H9 (cell line): ENCODE measurements at regions not wholly inside any gene's neighbourhood (a gene's known extent, or its start where the extent isn't known, plus 50 kb on each side); places are given as distances from the start of the nearest gene placed in this dataset.

ENCODE experiments used
- DNase-seq: peaks from one replicate; pipeline ENCODE4 v3.0.0-alpha.2; 2017
- H2AFZ ChIP-seq: one replicate; pipeline ENCODE4 v1.6.1; 2013; ENCODE audit warnings: mild to moderate bottlenecking, low read length, control low read depth, moderate library complexity
- H2AK5ac ChIP-seq: 2 replicates; pipeline ENCODE4 v1.6.1; 2013; ENCODE audit warnings: low read length, control low read depth, mixed read lengths; ENCODE audit not compliant: insufficient read length
- H2BK120ac ChIP-seq: one replicate; pipeline ENCODE4 v1.6.1; 2013; ENCODE audit warnings: low read depth, mild to moderate bottlenecking, low read length, control low read depth, inconsistent platforms; ENCODE audit not compliant: poor library complexity, severe bottlenecking
- H2BK12ac ChIP-seq: 2 replicates; pipeline ENCODE4 v1.6.1; 2013; ENCODE audit warnings: low read length, control low read depth, mixed read lengths, low read depth; ENCODE audit not compliant: insufficient read length
- H2BK15ac ChIP-seq: 2 replicates; pipeline ENCODE4 v1.6.1; 2013; ENCODE audit warnings: low read depth, low read length, control low read depth
- H2BK20ac ChIP-seq: one replicate; pipeline ENCODE4 v1.6.1; 2013; ENCODE audit warnings: low read depth, mild to moderate bottlenecking, low read length, control low read depth, inconsistent platforms; ENCODE audit not compliant: poor library complexity, severe bottlenecking
- H2BK5ac ChIP-seq: 2 replicates; pipeline ENCODE4 v1.6.1; 2013; ENCODE audit warnings: low read length, control low read depth, mixed read lengths; ENCODE audit not compliant: insufficient read length
- H3K14ac ChIP-seq: 2 replicates; pipeline ENCODE4 v1.6.1; 2013; ENCODE audit warnings: low read length, control low read depth; ENCODE audit not compliant: insufficient read depth
- H3K18ac ChIP-seq: 2 replicates; pipeline ENCODE4 v1.6.1; 2013; ENCODE audit warnings: low read depth, mild to moderate bottlenecking, mixed read lengths, low read length, control low read depth; ENCODE audit not compliant: insufficient read length
- H3K23ac ChIP-seq: 2 replicates; pipeline ENCODE4 v1.6.1; 2013; ENCODE audit warnings: low read length, control low read depth, mixed read lengths, low read depth; ENCODE audit not compliant: insufficient read length
- H3K23me2 ChIP-seq: 2 replicates; pipeline ENCODE4 v1.6.1; 2013; ENCODE audit warnings: low read depth, mild to moderate bottlenecking, mixed read lengths, low read length, control low read depth; ENCODE audit not compliant: insufficient read length, poor library complexity, severe bottlenecking
- H3K27ac ChIP-seq: 2 replicates; pipeline ENCODE4 v1.5.1; 2013; ENCODE audit warnings: low read length, control low read depth, mixed read lengths, low read depth; ENCODE audit not compliant: insufficient read length
- H3K27me3 ChIP-seq: 2 replicates; pipeline ENCODE4 v1.6.1; 2013; ENCODE audit warnings: low read length, control low read depth, inconsistent platforms; ENCODE audit not compliant: insufficient read depth
- H3K4ac ChIP-seq: 2 replicates; pipeline ENCODE4 v1.6.1; 2013; ENCODE audit warnings: low read depth, mild to moderate bottlenecking, control low read depth, inconsistent platforms, low read length, moderate library complexity
- H3K4me1 ChIP-seq: 2 replicates; pipeline ENCODE4 v1.6.1; 2013; ENCODE audit warnings: low read length, control low read depth, inconsistent platforms; ENCODE audit not compliant: insufficient read depth
- H3K4me2 ChIP-seq: 2 replicates; pipeline ENCODE4 v1.6.1; 2013; ENCODE audit warnings: low read length, control low read depth, mixed read lengths; ENCODE audit not compliant: insufficient read length, insufficient read depth
- H3K56ac ChIP-seq: 2 replicates; pipeline ENCODE4 v1.6.1; 2013; ENCODE audit warnings: low read depth, mild to moderate bottlenecking, mixed read lengths, low read length, control low read depth; ENCODE audit not compliant: insufficient read length
- H3K79me1 ChIP-seq: 2 replicates; pipeline ENCODE4 v1.6.1; 2013; ENCODE audit warnings: low read depth, mild to moderate bottlenecking, moderate library complexity, low read length, control low read depth, inconsistent platforms; ENCODE audit not compliant: insufficient read depth, poor library complexity, severe bottlenecking
- H3K79me2 ChIP-seq: 2 replicates; pipeline ENCODE4 v1.6.1; 2013; ENCODE audit warnings: low read length, control low read depth, inconsistent platforms; ENCODE audit not compliant: insufficient read depth
- H3K9ac ChIP-seq: 2 replicates; pipeline ENCODE4 v1.6.1; 2013; ENCODE audit warnings: low read length, control low read depth, mixed read lengths; ENCODE audit not compliant: insufficient read length; ENCODE audit errors: extremely low read depth
- H3K9me3 ChIP-seq: one replicate; pipeline ENCODE4 v1.6.1; 2013; ENCODE audit warnings: low read depth, low read length, inconsistent platforms; ENCODE audit not compliant: control insufficient read depth
- H3T11ph ChIP-seq: one replicate; pipeline ENCODE4 v1.6.1; 2013; ENCODE audit warnings: mild to moderate bottlenecking, low read length, control low read depth, inconsistent platforms
- H4K20me1 ChIP-seq: one replicate; pipeline ENCODE4 v1.6.1; 2013; ENCODE audit not compliant: control insufficient read depth, insufficient read length, insufficient read depth
- H4K5ac ChIP-seq: 2 replicates; pipeline ENCODE4 v1.6.1; 2013; ENCODE audit warnings: low read depth, mild to moderate bottlenecking, mixed read lengths, low read length, control low read depth; ENCODE audit not compliant: insufficient read length
- H4K8ac ChIP-seq: replicated peaks from 2 replicates; pipeline ENCODE4 v1.6.1; 2013; ENCODE audit warnings: low read length, control low read depth, mixed read lengths, low read depth; ENCODE audit not compliant: insufficient read length
- H4K91ac ChIP-seq: 2 replicates; pipeline ENCODE4 v1.6.1; 2013; ENCODE audit warnings: low read depth, mild to moderate bottlenecking, moderate library complexity, mixed read lengths, low read length, control low read depth; ENCODE audit not compliant: insufficient read length
- H3K27ac Mint-ChIP-seq, 3 experiments: 2 replicates in 2 of 3; 3 replicates in 1 of 3; pipeline ENCODE4 v1.8.0; 2020 to 2021; ENCODE audit warnings: mixed read lengths in 3 of 3, mild to moderate bottlenecking in 1 of 3, moderate library complexity in 1 of 3
- H3K27me3 Mint-ChIP-seq: 2 replicates; pipeline ENCODE4 v1.8.0; 2021; ENCODE audit warnings: low read depth, mild to moderate bottlenecking, moderate library complexity, mixed read lengths
- H3K36me3 Mint-ChIP-seq, 3 experiments: 2 replicates in 2 of 3; 3 replicates in 1 of 3; pipeline ENCODE4 v1.8.0; 2020 to 2021; ENCODE audit warnings: low read depth in 3 of 3, mixed read lengths in 3 of 3; ENCODE audit not compliant: insufficient read depth in 1 of 3
- H3K4me1 Mint-ChIP-seq, 2 experiments: 2 replicates each; pipeline ENCODE4 v1.8.0; 2020; ENCODE audit warnings: mixed read lengths in 2 of 2
- H3K4me3 Mint-ChIP-seq, 2 experiments: 2 replicates in 1 of 2; 3 replicates in 1 of 2; pipeline ENCODE4 v1.8.0; 2020 to 2021; ENCODE audit warnings: mild to moderate bottlenecking in 2 of 2, mixed read lengths in 2 of 2, moderate library complexity in 1 of 2
- H3K9me3 Mint-ChIP-seq, 2 experiments: 2 replicates in 1 of 2; 3 replicates in 1 of 2; pipeline ENCODE4 v1.8.0; 2020; ENCODE audit warnings: mild to moderate bottlenecking in 2 of 2, mixed read lengths in 2 of 2, moderate library complexity in 1 of 2
- CTCF ChIP-seq: fragments of 200-600 bp; sonication (generic); conservative IDR thresholded peaks from 3 replicates; pipeline ENCODE4 v1.8.0; 2021; ENCODE audit warnings: antibody characterized with exemption, mild to moderate bottlenecking
- WGBS: extraction: QIAGEN DNeasy Blood & Tissue Kit; methylation state at CpG from one replicate; pipeline ENCODE4 v1.1.7; 2013; ENCODE audit warnings: missing lambda C conversion rate, low lambda C conversion rate, mixed read lengths; ENCODE audit not compliant: insufficient read length; ENCODE audit errors: extremely low coverage; 5-methylcytosine and 5-hydroxymethylcytosine counted together

GRCh38 chr15:39302936-39303335 is 277.9 kb upstream of the THBS1 start:
- no peaks in the 10 kb centered on the region for H3K27me3 Mint-ChIP-seq
- Histone ChIP-seq H3K4me1 (no peaks in the 10 kb centered on the region), H3K9ac (no peak overlapping the region), H4K20me1 (no peaks in the 10 kb centered on the region), H4K5ac (no peak overlapping the region), H2BK5ac (no peak overlapping the region), H3K79me2 (no peaks in the 10 kb centered on the region; the same call in 1 of the 2 replicates), H3K23me2 (no peaks in the 10 kb centered on the region), H3K27ac (no peak overlapping the region), H2BK20ac (no peak overlapping the region), H3K79me1 (no peaks in the 10 kb centered on the region), H4K91ac (no peak overlapping the region), H3K4me2 (no peak overlapping the region), H3K18ac (no peak overlapping the region), H3K4ac (no peak overlapping the region), H3K14ac (no peak overlapping the region), H2BK12ac (no peak overlapping the region), H2AK5ac (no peak overlapping the region), H2BK15ac (no peak overlapping the region), H3K23ac (no peak overlapping the region), H3T11ph (no peak overlapping the region), H3K9me3 (no peaks in the 10 kb centered on the region), H3K27me3 (no peaks in the 10 kb centered on the region), H2BK120ac (no peak overlapping the region), H3K56ac (no peak overlapping the region), H2AFZ (no peak overlapping the region), H4K8ac (no peak overlapping the region)
- WGBS: no CpG with 5 or more reads among the region's 2 CpGs
- peaks cover 0 to 7% of the 10 kb centered on the region in 2 experiments; a peak in 2 of 4 replicates for H3K4me1 Mint-ChIP-seq
- DNase-seq: no peak
- no peak for TF ChIP-seq CTCF
- no peak overlapping the region for H3K4me3 Mint-ChIP-seq
- H3K27ac Mint-ChIP-seq: no peak overlapping the region
- peaks cover 0 to 6% (median 2%) of the 10 kb centered on the region in 3 experiments; a peak in 2 of 7 replicates for H3K36me3 Mint-ChIP-seq
- H3K9me3 Mint-ChIP-seq: peaks cover 0 to 7% of the 10 kb centered on the region in 2 experiments; a peak in 4 of 5 replicates
